Tibial artery (tissue), 4 donors: ENCODE measurements at regions not wholly inside any gene's neighbourhood (a gene's known extent, or its start where the extent isn't known, plus 50 kb on each side); places are given as distances from the start of the nearest gene placed in this dataset.

ENCODE experiments used
- DNase-seq, 2 donors: peaks; one replicate each; pipeline ENCODE4 v3.0.0-alpha.2; 2019
- H3K27ac ChIP-seq, 2 donors: fragments of 200-600 bp; sonication (generic) in 1 of 2; 1 replicate in 1 of 2; 2 replicates in 1 of 2; pipeline ENCODE4 v1.5.1; 2018 to 2019; ENCODE audit warnings: mild to moderate bottlenecking in 1 of 2
- H3K27me3 ChIP-seq, 2 donors: fragments of 200-600 bp; sonication (generic) in 1 of 2; one replicate each; pipeline versions ENCODE4 v1.5.1 to v1.6.0; 2016 to 2019
- H3K36me3 ChIP-seq, 3 donors: fragments of 200-600 bp; sonication (generic) in 2 of 3; one replicate each; pipeline ENCODE4 v1.5.1; 2016 to 2019; ENCODE audit warnings: mild to moderate bottlenecking in 2 of 3
- H3K4me1 ChIP-seq, 4 donors: fragments of 200-600 bp; sonication (generic) in 2 of 4; 1 replicate in 3 of 4; 2 replicates in 1 of 4; pipeline ENCODE4 v1.5.1; 2016 to 2019
- H3K4me3 ChIP-seq, 2 donors: fragments of 200-600 bp; sonication (generic) in 1 of 2; 1 replicate in 1 of 2; 2 replicates in 1 of 2; pipeline ENCODE4 v1.5.1; 2018 to 2019; ENCODE audit warnings: mild to moderate bottlenecking in 2 of 2
- H3K9me3 ChIP-seq, 3 donors: fragments of 200-600 bp; sonication (generic) in 1 of 3; one replicate each; pipeline ENCODE4 v1.5.1; 2016 to 2019
- intact Hi-C: fragments of 100-400 bp; cut with DNase I; formaldehyde crosslinking; loops from one replicate; pipeline ENCODE4 v1.15.0; 2023; ENCODE audit warnings: low total_unique reads
- TF ChIP-seq, protein P1 (sequence below), 2 experiments: fragments of 200-600 bp in 1 of 2; fragments of 450-650 bp in 1 of 2; IDR thresholded peaks; one replicate each; pipeline ENCODE4 v1.5.1; 2017 to 2019; ENCODE audit warnings: antibody characterized with exemption in 2 of 2, mild to moderate bottlenecking in 1 of 2, moderate library complexity in 1 of 2

GRCh38 chr16:35352431-35352830 lies 1893.0 kb downstream of the TP53TG3F start:
- H3K4me3 ChIP-seq = no peak overlapping the region
- H3K27me3 ChIP-seq = no peaks in the 10 kb centered on the region
- intact Hi-C loops = no loop called here
- H3K27ac ChIP-seq = no peak overlapping the region
- H3K4me1 ChIP-seq = no peaks in the 10 kb centered on the region
- H3K36me3 ChIP-seq = no peaks in the 10 kb centered on the region
- TF ChIP-seq, protein P1, sequence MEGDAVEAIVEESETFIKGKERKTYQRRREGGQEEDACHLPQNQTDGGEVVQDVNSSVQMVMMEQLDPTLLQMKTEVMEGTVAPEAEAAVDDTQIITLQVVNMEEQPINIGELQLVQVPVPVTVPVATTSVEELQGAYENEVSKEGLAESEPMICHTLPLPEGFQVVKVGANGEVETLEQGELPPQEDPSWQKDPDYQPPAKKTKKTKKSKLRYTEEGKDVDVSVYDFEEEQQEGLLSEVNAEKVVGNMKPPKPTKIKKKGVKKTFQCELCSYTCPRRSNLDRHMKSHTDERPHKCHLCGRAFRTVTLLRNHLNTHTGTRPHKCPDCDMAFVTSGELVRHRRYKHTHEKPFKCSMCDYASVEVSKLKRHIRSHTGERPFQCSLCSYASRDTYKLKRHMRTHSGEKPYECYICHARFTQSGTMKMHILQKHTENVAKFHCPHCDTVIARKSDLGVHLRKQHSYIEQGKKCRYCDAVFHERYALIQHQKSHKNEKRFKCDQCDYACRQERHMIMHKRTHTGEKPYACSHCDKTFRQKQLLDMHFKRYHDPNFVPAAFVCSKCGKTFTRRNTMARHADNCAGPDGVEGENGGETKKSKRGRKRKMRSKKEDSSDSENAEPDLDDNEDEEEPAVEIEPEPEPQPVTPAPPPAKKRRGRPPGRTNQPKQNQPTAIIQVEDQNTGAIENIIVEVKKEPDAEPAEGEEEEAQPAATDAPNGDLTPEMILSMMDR (IDR thresholded peaks at IDR 0.05) = no peak
- no peak for DNase-seq
- no peaks in the 10 kb centered on the region for H3K9me3 ChIP-seq

DNA sequence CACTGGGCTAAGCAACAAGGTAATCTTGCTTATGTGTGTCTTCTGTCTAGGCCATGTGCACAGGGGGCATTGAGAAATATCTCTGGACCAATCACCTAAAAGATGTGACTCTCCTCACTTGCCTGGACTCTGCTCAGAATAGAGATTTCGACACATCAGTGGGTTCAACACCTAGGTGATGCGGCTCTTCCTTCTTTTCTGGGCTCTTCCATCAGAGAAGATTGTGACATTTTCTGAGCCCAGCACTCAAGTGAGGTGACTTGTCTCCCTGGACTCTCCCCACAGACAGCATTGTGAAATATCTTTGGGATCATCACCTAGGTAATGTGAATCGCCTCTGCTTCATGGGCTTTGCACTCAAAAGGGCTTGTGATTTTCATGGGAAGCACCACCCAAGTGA lies 1904.1 kb downstream of the TP53TG3F start:
- Histone ChIP-seq H3K27ac (no peak overlapping the region), H3K27me3 (no peaks in the 10 kb centered on the region)

DNA sequence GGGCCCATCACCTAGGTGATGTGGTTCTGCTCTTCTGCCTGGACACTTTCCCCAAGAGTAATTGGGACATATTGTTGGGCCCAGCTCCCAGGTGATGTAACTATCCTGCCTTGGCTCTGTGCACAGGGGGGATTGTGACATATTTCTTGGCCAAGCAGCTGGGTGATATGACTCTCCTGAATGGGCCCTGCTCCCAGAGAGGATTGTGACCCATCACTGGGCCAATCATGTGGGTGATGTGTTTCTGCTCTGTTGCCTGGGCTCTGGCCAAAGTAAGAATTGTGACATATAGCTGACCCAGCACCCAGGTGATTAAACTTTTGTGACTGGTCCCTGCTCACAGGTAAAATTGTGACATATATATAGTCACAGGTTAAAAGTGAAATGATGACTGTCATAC lies 1904.9 kb downstream of the TP53TG3F start:
- H3K4me3 ChIP-seq = no peak overlapping the region
- intact Hi-C loops = loop anchor here (10.0 kb wide), 1 partner anchor 61 kb away; no protein-coding TSS in a partner anchor
- no peaks in the 10 kb centered on the region for H3K36me3 ChIP-seq
- no peak for DNase-seq
- TF ChIP-seq, protein P1 (IDR thresholded peaks at IDR 0.05) = no peak
- no peaks in the 10 kb centered on the region for H3K4me1 ChIP-seq
- no peak overlapping the region for H3K27ac ChIP-seq
- no peaks in the 10 kb centered on the region for H3K9me3 ChIP-seq
- no peaks in the 10 kb centered on the region for H3K27me3 ChIP-seq

More for the DNA sequence above, 1904.1 kb downstream of the TP53TG3F start:
- Histone ChIP-seq H3K4me3 (no peak overlapping the region), H3K36me3 (no peaks in the 10 kb centered on the region), H3K9me3 (no peaks in the 10 kb centered on the region), H3K4me1 (no peaks in the 10 kb centered on the region)
- no peak for DNase-seq
- TF ChIP-seq, protein P1 (IDR thresholded peaks at IDR 0.05) = no peak
- intact Hi-C loops = loop anchor here (10.0 kb wide), 1 partner anchor 61 kb away; no protein-coding TSS in a partner anchor

DNA sequence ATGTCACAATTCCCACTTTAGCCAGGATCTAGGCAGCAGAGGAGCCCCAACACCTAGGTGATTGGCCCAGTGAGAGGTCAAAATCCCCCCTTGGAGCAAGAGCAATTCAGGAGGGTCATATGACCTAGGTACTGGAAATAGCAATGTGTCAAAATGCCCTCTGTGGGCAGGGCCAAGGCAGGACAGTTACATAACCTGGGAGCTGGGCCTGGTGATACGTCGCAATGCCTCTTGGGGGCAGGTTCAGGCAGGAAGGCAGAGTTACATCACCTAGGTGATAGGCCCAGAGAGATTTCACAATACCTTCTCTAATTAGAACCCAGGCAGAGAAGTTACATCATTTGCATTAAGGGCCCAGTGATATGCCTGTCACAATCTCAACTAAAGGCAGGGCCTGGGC lies 1906.3 kb downstream of the TP53TG3F start:
- no peak overlapping the region for H3K27ac ChIP-seq

GRCh38 chr16:35370617-35371016 lies 1911.2 kb downstream of the TP53TG3F start:
- Histone ChIP-seq H3K36me3 (no peaks in the 10 kb centered on the region), H3K9me3 (no peaks in the 10 kb centered on the region), H3K27me3 (no peaks in the 10 kb centered on the region), H3K27ac (no peak overlapping the region), H3K4me1 (no peaks in the 10 kb centered on the region), H3K4me3 (no peak overlapping the region)
- intact Hi-C loops = no loop called here
- no peak for DNase-seq
- TF ChIP-seq, protein P1 (IDR thresholded peaks at IDR 0.05) = no peak

More for the DNA sequence above, 1906.3 kb downstream of the TP53TG3F start:
- Histone ChIP-seq H3K4me3 (no peak overlapping the region), H3K27me3 (no peaks in the 10 kb centered on the region), H3K4me1 (no peaks in the 10 kb centered on the region), H3K36me3 (no peaks in the 10 kb centered on the region), H3K9me3 (no peaks in the 10 kb centered on the region)
- DNase-seq = no peak
- TF ChIP-seq, protein P1 (IDR thresholded peaks at IDR 0.05) = no peak
- intact Hi-C loops = loop anchor here (10.0 kb wide), 1 partner anchor 59 kb away; no protein-coding TSS in a partner anchor

DNA sequence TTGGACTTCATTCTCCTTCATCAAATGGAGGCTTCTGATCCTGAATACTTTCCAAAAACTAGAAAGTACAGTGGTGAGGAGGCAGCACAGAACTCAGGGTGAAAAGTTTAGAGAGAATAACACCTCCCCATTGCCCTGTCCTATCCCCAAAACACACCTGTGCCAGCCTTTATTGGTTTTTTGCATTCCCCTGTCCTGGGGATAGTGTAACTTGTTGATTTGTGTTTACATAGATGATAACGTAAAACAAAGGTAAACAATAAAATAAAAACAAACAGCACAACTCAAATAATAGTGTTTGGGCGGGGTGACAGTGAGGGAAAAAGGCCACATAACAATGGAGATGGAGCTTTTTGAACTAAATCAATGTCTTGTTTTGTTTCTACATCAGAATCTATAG lies 1917.7 kb downstream of the TP53TG3F start:
- DNase-seq = no peak
- no peaks in the 10 kb centered on the region for H3K4me1 ChIP-seq
- TF ChIP-seq, protein P1 (IDR thresholded peaks at IDR 0.05) = no peak
- no peak overlapping the region for H3K27ac ChIP-seq
- intact Hi-C loops = no loop called here
- no peak overlapping the region for H3K4me3 ChIP-seq
- H3K36me3 ChIP-seq = no peaks in the 10 kb centered on the region
- H3K9me3 ChIP-seq = no peaks in the 10 kb centered on the region
- no peaks in the 10 kb centered on the region for H3K27me3 ChIP-seq
